ENCODE measurements at regions not wholly inside any gene's neighbourhood (a gene's known extent, or its start where the extent isn't known, plus 50 kb on each side); places are given as distances from the start of the nearest gene placed in this dataset.

- no peak for TF ChIP-seq CTCF (IDR thresholded peaks at IDR 0.05)
- TF ChIP-seq POLR2AphosphoS5 (IDR thresholded peaks at IDR 0.05), result no peak
- no peak for TF ChIP-seq EP300 (IDR thresholded peaks at IDR 0.05)
- no peak for TF ChIP-seq POLR2A (IDR thresholded peaks at IDR 0.05)
These were observed 84.5 kb upstream of the ETV1 start for GRCh38 chr7:14073988-14074387.
